Neural progenitor cell (in vitro differentiated cells): ENCODE measurements at regions not wholly inside any gene's neighbourhood (a gene's known extent, or its start where the extent isn't known, plus 50 kb on each side); places are given as distances from the start of the nearest gene placed in this dataset.
A peak's percentile ranks its signal among the peaks of the same experiment; 100 is the strongest.

ENCODE experiments used
- DNase-seq: peaks from one replicate; pipeline ENCODE4 v3.0.0-alpha.2; 2016; ENCODE audit warnings: low spot score
- H2AFZ ChIP-seq: fragments of 200-600 bp; sonication (generic); replicated peaks from 2 replicates; pipeline ENCODE4 v1.6.1; 2016; ENCODE audit warnings: antibody characterized with exemption
- H3F3A ChIP-seq: fragments of 200-600 bp; sonication (generic); 2 replicates; pipeline ENCODE4 v1.6.1; 2016; ENCODE audit warnings: antibody characterized with exemption, low read depth
- H3K27ac ChIP-seq: fragments of 200-600 bp; sonication (generic); 2 replicates; pipeline ENCODE4 v1.5.1; 2016; ENCODE audit warnings: mild to moderate bottlenecking
- H3K27me3 ChIP-seq: fragments of 200-600 bp; sonication (generic); 2 replicates; pipeline ENCODE4 v1.6.1; 2016; ENCODE audit warnings: mild to moderate bottlenecking, moderate library complexity
- H3K36me3 ChIP-seq: fragments of 200-600 bp; sonication (generic); 2 replicates; pipeline ENCODE4 v1.5.1; 2016
- H3K4me1 ChIP-seq: fragments of 200-600 bp; sonication (generic); 2 replicates; pipeline ENCODE4 v1.6.1; 2016; ENCODE audit warnings: mixed run types
- H3K4me2 ChIP-seq: fragments of 200-600 bp; sonication (generic); 2 replicates; pipeline ENCODE4 v1.6.1; 2016
- H3K4me3 ChIP-seq: fragments of 200-600 bp; sonication (generic); 2 replicates; pipeline ENCODE4 v1.5.1; 2016
- H3K79me2 ChIP-seq: fragments of 200-600 bp; sonication (generic); 2 replicates; pipeline ENCODE4 v1.6.1; 2016; ENCODE audit warnings: low read depth
- H3K9ac ChIP-seq: fragments of 200-600 bp; sonication (generic); 2 replicates; pipeline ENCODE4 v1.6.1; 2016
- H3K9me3 ChIP-seq: fragments of 200-600 bp; sonication (generic); 2 replicates; pipeline ENCODE4 v1.5.1; 2016; ENCODE audit warnings: low read depth
- H4K20me1 ChIP-seq: fragments of 200-600 bp; sonication (generic); 2 replicates; pipeline ENCODE4 v1.6.1; 2016; ENCODE audit warnings: low read depth
- H3K27ac Mint-ChIP-seq: 3 replicates; pipeline ENCODE4 v1.8.0; 2021; ENCODE audit warnings: mixed read lengths
- H3K27me3 Mint-ChIP-seq: 2 replicates; pipeline ENCODE4 v1.8.0; 2022; ENCODE audit warnings: low read depth, mild to moderate bottlenecking, inconsistent platforms, moderate library complexity, mixed read lengths; ENCODE audit not compliant: insufficient read depth
- H3K36me3 Mint-ChIP-seq: 3 replicates; pipeline ENCODE4 v1.8.0; 2021; ENCODE audit warnings: mixed read lengths
- H3K4me1 Mint-ChIP-seq: 3 replicates; pipeline ENCODE4 v1.8.0; 2021; ENCODE audit warnings: mixed read lengths
- H3K4me3 Mint-ChIP-seq: 3 replicates; pipeline ENCODE4 v1.8.0; 2021; ENCODE audit warnings: mild to moderate bottlenecking, moderate library complexity, mixed read lengths
- H3K9me3 Mint-ChIP-seq: 3 replicates; pipeline ENCODE4 v1.8.0; 2020; ENCODE audit warnings: mixed read lengths
- EZH2 ChIP-seq: fragments of 200-600 bp; sonication (generic); IDR thresholded peaks from 2 replicates; pipeline ENCODE4 v1.6.1; 2017; ENCODE audit warnings: antibody characterized with exemption, mild to moderate bottlenecking, moderate library complexity
- EZH2phosphoT487 ChIP-seq: fragments of 200-600 bp; sonication (generic); IDR thresholded peaks from 2 replicates; pipeline ENCODE4 v1.6.1; 2017; ENCODE audit warnings: antibody characterized with exemption
- TF ChIP-seq, protein P1 (sequence below): fragments of 200-600 bp; sonication (generic); IDR thresholded peaks from 2 replicates; pipeline ENCODE4 v1.5.1; 2017; ENCODE audit warnings: antibody characterized with exemption, mild to moderate bottlenecking

DNA sequence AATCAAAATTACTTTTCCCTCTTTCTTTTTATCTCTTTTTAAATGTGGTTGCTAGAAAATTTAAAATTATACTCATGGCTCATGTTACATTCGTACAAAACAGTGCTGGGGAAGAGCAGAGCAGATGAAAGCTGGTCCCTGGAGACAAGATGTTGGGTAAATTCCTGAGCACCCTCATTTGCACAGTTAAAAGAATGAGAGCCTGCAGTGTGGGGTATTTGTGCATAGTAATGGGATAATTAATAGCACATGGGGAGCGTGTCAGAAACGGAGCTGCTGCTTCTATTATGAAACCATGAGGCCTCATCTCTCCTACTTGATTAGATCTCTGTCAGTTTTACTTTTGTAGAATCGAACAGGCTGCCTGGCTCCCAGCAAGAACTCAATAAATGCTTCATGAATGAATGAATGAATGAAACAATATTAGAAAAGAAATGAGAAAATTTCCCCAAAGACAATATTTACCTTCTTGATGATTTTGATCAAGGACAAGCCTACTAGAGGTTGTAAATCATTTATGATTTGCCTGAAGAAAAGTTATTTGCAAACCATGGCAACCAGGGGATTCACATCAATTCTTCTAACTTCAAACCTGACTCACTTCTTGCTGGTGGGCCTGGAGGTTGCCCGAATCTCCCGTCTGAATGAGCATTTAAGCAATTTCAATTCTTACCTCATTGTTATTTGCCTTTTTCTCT is 177.2 kb upstream of the TUT7 start:
- Histone ChIP-seq H2AFZ (no peak overlapping the region), H3K9me3 (no peaks in the 10 kb centered on the region), H3K4me2 (peak overlapping the region; percentile 28), H4K20me1 (no peaks in the 10 kb centered on the region), H3K9ac (no peak overlapping the region), H3K36me3 (no peaks in the 10 kb centered on the region), H3K27ac (no peak overlapping the region), H3K4me1 (peaks cover 10% of the 10 kb centered on the region), H3K79me2 (no peaks in the 10 kb centered on the region), H3K27me3 (no peaks in the 10 kb centered on the region), H3F3A (no peaks in the 10 kb centered on the region), H3K4me3 (no peak overlapping the region)
- Mint-ChIP-seq H3K4me3 (no peak overlapping the region), H3K27ac (no peak overlapping the region), H3K36me3 (no peaks in the 10 kb centered on the region), H3K9me3 (peaks cover 4% of the 10 kb centered on the region), H3K27me3 (peaks cover 9% of the 10 kb centered on the region), H3K4me1 (peaks cover 10% of the 10 kb centered on the region)
- DNase-seq: no peak
- TF ChIP-seq EZH2 (no peak), EZH2phosphoT487 (no peak)
- TF ChIP-seq, protein P1, sequence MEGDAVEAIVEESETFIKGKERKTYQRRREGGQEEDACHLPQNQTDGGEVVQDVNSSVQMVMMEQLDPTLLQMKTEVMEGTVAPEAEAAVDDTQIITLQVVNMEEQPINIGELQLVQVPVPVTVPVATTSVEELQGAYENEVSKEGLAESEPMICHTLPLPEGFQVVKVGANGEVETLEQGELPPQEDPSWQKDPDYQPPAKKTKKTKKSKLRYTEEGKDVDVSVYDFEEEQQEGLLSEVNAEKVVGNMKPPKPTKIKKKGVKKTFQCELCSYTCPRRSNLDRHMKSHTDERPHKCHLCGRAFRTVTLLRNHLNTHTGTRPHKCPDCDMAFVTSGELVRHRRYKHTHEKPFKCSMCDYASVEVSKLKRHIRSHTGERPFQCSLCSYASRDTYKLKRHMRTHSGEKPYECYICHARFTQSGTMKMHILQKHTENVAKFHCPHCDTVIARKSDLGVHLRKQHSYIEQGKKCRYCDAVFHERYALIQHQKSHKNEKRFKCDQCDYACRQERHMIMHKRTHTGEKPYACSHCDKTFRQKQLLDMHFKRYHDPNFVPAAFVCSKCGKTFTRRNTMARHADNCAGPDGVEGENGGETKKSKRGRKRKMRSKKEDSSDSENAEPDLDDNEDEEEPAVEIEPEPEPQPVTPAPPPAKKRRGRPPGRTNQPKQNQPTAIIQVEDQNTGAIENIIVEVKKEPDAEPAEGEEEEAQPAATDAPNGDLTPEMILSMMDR: no peak

DNA sequence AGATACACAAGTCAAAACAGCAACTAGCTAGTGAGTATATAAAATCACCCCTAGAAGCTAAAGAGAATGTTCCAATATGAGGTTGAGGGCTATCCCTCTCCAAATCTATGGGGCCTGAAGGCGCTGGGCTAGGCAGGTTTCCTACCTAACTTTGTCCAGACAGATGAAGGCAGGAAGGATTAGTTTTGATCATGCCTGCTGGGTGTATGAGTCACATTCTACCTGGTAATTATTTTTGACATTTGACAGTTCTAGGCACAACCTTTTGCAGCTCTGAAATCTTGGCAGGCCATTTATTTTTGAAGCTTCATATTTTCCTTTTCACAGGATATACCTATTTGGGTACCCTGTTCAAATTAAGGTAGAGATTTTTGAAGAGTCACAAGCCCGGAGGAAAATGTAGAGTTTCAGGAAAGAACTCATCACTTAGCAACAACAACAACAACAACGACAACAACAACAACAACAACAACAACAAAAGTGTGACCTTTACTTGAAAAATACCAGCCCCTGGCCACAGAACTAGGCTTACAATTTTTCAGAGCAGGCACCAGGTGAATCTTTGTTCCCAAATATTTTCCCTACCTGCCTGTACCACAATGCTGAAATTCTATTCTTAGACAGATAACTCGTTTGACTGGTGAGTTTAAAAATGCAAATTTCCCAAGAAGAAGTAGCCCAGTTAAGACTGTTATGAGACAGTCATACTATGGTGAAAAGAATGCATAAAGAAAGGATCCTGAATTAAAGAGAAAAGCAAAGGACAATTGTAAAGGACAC is 175.5 kb upstream of the TUT7 start:
- H3K27ac ChIP-seq: no peak overlapping the region
- H3K4me3 ChIP-seq: no peak overlapping the region
- H3K4me1 ChIP-seq: peaks cover 10% of the 10 kb centered on the region
- H3K9me3 ChIP-seq: no peaks in the 10 kb centered on the region
- no peak overlapping the region for H3K4me3 Mint-ChIP-seq
- no peaks in the 10 kb centered on the region for H3K9me3 Mint-ChIP-seq
- H2AFZ ChIP-seq: no peak overlapping the region
- no peak overlapping the region for H3K27ac Mint-ChIP-seq
- no peak overlapping the region for H3K9ac ChIP-seq
- no peaks in the 10 kb centered on the region for H3F3A ChIP-seq
- no peak for DNase-seq
- no peaks in the 10 kb centered on the region for H3K36me3 ChIP-seq
- TF ChIP-seq EZH2phosphoT487: no peak
- TF ChIP-seq, protein P1: no peak
- no peak for TF ChIP-seq EZH2
- no peaks in the 10 kb centered on the region for H4K20me1 ChIP-seq
- H3K36me3 Mint-ChIP-seq: no peaks in the 10 kb centered on the region
- peaks cover 20% of the 10 kb centered on the region for H3K4me1 Mint-ChIP-seq
- H3K27me3 ChIP-seq: no peaks in the 10 kb centered on the region
- no peak overlapping the region for H3K4me2 ChIP-seq
- peaks cover 4% of the 10 kb centered on the region for H3K27me3 Mint-ChIP-seq
- H3K79me2 ChIP-seq: no peaks in the 10 kb centered on the region

DNA sequence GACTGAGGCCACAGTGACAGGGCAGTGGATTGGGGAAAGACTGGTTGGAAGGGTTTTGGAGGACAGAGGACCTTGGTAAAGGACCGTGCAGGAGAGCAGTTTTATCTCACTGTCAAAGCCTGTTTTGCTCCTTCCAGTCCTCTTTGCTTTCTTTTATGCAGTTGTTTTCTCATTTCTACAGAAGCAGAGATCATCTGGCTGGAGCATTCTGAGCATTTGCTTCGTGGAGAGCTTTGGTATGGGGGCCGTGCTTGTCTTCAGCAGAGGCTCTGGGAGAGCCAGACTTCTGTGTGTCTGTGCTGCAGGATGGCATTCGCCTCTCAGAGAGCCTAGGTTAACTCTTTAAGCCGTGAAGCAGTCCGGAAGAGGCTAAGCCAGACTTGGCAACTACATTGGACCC is 171.8 kb upstream of the TUT7 start:
- Histone ChIP-seq H3K79me2 (no peaks in the 10 kb centered on the region), H3K9ac (no peak overlapping the region), H2AFZ (no peak overlapping the region), H3K4me2 (no peak overlapping the region), H3K4me3 (no peak overlapping the region), H3K4me1 (peaks cover 3% of the 10 kb centered on the region), H3K36me3 (no peaks in the 10 kb centered on the region), H3K27me3 (no peaks in the 10 kb centered on the region), H3F3A (no peaks in the 10 kb centered on the region), H3K27ac (no peak overlapping the region), H3K9me3 (no peaks in the 10 kb centered on the region), H4K20me1 (no peaks in the 10 kb centered on the region)
- Mint-ChIP-seq H3K27me3 (peaks cover 4% of the 10 kb centered on the region), H3K4me1 (peaks cover 10% of the 10 kb centered on the region), H3K27ac (no peak overlapping the region), H3K9me3 (no peaks in the 10 kb centered on the region), H3K36me3 (no peaks in the 10 kb centered on the region), H3K4me3 (no peak overlapping the region)
- TF ChIP-seq EZH2phosphoT487: no peak
- TF ChIP-seq, protein P1: no peak
- no peak for TF ChIP-seq EZH2
- DNase-seq: no peak
